ENCODE measurements at regions not wholly inside any gene's neighbourhood (a gene's known extent, or its start where the extent isn't known, plus 50 kb on each side); places are given as distances from the start of the nearest gene placed in this dataset.

- H3K4me1 ChIP-seq, result no peaks in the 10 kb centered on the region
- no peak overlapping the region for H3K27ac ChIP-seq
- no peak for TF ChIP-seq CTCF (IDR thresholded peaks at IDR 0.05)
- TF ChIP-seq EP300 (IDR thresholded peaks at IDR 0.05), result no peak
- TF ChIP-seq POLR2A (IDR thresholded peaks at IDR 0.05), result no peak
- no peak for TF ChIP-seq POLR2AphosphoS5 (IDR thresholded peaks at IDR 0.05)
- no peak overlapping the region for H3K4me3 ChIP-seq
- no peak for ATAC-seq (ENCODE audit: low FRiP score in 2 of 2)
- no peaks in the 10 kb centered on the region for H3K36me3 ChIP-seq
- H3K9me3 ChIP-seq, result no peaks in the 10 kb centered on the region
- no peaks in the 10 kb centered on the region for H3K27me3 ChIP-seq
- 64 to 89% methylated on average over 2 of the region's 2 CpGs for WGBS, 2 donors
- no peak for DNase-seq
These were observed 108.3 kb upstream of the KIF2A start for GRCh38 chr5:62197697-62198096.

- TF ChIP-seq POLR2A (IDR thresholded peaks at IDR 0.05) (no peak), CTCF (IDR thresholded peaks at IDR 0.05) (no peak), POLR2AphosphoS5 (IDR thresholded peaks at IDR 0.05) (no peak), EP300 (IDR thresholded peaks at IDR 0.05) (no peak)
- no peak overlapping the region for H3K4me3 ChIP-seq
- DNase-seq, result no peak
- H3K36me3 ChIP-seq, result no peaks in the 10 kb centered on the region
- 64 to 73% methylated on average over 2 of the region's 2 CpGs for WGBS, 2 donors
- ATAC-seq (ENCODE audit: low FRiP score in 2 of 2), result no peak
- no peaks in the 10 kb centered on the region for H3K27me3 ChIP-seq
- no peaks in the 10 kb centered on the region for H3K9me3 ChIP-seq
- H3K27ac ChIP-seq, result no peak overlapping the region
- H3K4me1 ChIP-seq, result no peaks in the 10 kb centered on the region
These were observed 107.6 kb upstream of the KIF2A start for GRCh38 chr5:62198421-62198820.

- ATAC-seq (ENCODE audit: low FRiP score in 2 of 2), result no peak
- WGBS, 2 donors, result 58 to 73% methylated on average over 7 of the region's 7 CpGs
- no peaks in the 10 kb centered on the region for H3K27me3 ChIP-seq
These were observed 106.0 kb upstream of the KIF2A start for GRCh38 chr5:62199792-62200716.

GRCh38 chr5:62206150-62206829 is 99.7 kb upstream of the KIF2A start:
- 63 to 69% methylated on average over 9 of the region's 9 CpGs for WGBS, 2 donors
- no peaks in the 10 kb centered on the region for H3K4me1 ChIP-seq
- H3K27me3 ChIP-seq, result no peaks in the 10 kb centered on the region
- no peaks in the 10 kb centered on the region for H3K9me3 ChIP-seq
- ATAC-seq (ENCODE audit: low FRiP score in 2 of 2) (no peak), DNase-seq (no peak)
- H3K36me3 ChIP-seq, result no peaks in the 10 kb centered on the region
- no peak overlapping the region for H3K27ac ChIP-seq
- TF ChIP-seq EP300 (IDR thresholded peaks at IDR 0.05) (no peak), POLR2A (IDR thresholded peaks at IDR 0.05) (no peak), POLR2AphosphoS5 (IDR thresholded peaks at IDR 0.05) (no peak), CTCF (IDR thresholded peaks at IDR 0.05) (no peak)
- no peak overlapping the region for H3K4me3 ChIP-seq

More at GRCh38 chr5:62199792-62200716, 106.0 kb upstream of the KIF2A start:
- H3K27ac ChIP-seq, result no peak overlapping the region
- no peak overlapping the region for H3K4me3 ChIP-seq
- H3K4me1 ChIP-seq, result no peaks in the 10 kb centered on the region
- no peak for TF ChIP-seq EP300 (IDR thresholded peaks at IDR 0.05)
- no peak for TF ChIP-seq POLR2A (IDR thresholded peaks at IDR 0.05)
- TF ChIP-seq POLR2AphosphoS5 (IDR thresholded peaks at IDR 0.05), result no peak
- H3K36me3 ChIP-seq, result no peaks in the 10 kb centered on the region
- no peak for DNase-seq
- no peaks in the 10 kb centered on the region for H3K9me3 ChIP-seq

GRCh38 chr5:62208218-62208852 is 97.7 kb upstream of the KIF2A start:
- Histone ChIP-seq H3K27me3 (no peaks in the 10 kb centered on the region), H3K36me3 (no peaks in the 10 kb centered on the region), H3K9me3 (no peaks in the 10 kb centered on the region), H3K4me1 (no peaks in the 10 kb centered on the region), H3K27ac (no peak overlapping the region), H3K4me3 (no peak overlapping the region)
- 37 to 58% methylated on average over 10 of the region's 10 CpGs for WGBS, 2 donors
- DNase-seq (no peak), ATAC-seq (ENCODE audit: low FRiP score in 2 of 2) (no peak)
- TF ChIP-seq CTCF (IDR thresholded peaks at IDR 0.05) (no peak), POLR2AphosphoS5 (IDR thresholded peaks at IDR 0.05) (no peak), EP300 (IDR thresholded peaks at IDR 0.05) (no peak), POLR2A (IDR thresholded peaks at IDR 0.05) (no peak)
